ENCODE measurements at regions not wholly inside any gene's neighbourhood (a gene's known extent, or its start where the extent isn't known, plus 50 kb on each side); places are given as distances from the start of the nearest gene placed in this dataset.

GRCh38 chr4:3701736-3702560, 64.2 kb upstream of the ADRA2C start:
- no peak for TF ChIP-seq CTCF (IDR thresholded peaks at IDR 0.05)
- no peak for TF ChIP-seq POLR2AphosphoS5 (IDR thresholded peaks at IDR 0.05)
- no peak for TF ChIP-seq EP300 (IDR thresholded peaks at IDR 0.05)

All from stomach (tissue), 4 donors.